ENCODE measurements at regions not wholly inside any gene's neighbourhood (a gene's known extent, or its start where the extent isn't known, plus 50 kb on each side); places are given as distances from the start of the nearest gene placed in this dataset.

- DNase-seq, result no peak
These were observed 858.3 kb upstream of the TMPRSS15 start for GRCh38 chr21:19261731-19262376.

DNA sequence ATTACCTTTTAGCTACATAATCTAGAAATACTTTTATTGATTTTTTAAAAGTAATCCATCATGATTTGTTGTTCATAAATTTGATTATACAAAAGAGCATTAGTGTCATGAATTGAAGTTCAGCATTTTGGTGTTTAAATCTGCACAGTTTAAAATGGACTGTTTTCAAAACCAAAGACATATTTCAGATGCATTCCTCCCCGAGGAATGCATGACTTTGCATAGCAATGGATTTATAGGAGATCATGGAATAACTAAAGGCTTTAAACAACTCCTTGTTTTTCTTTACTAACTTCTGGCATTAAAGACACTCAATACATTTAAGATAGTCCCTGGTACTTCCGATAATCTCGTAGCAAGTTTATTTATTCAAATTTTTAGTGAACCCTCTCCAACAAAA is 863.1 kb upstream of the TMPRSS15 start:
- no peak for DNase-seq

GRCh38 chr21:19268686-19269085 is 865.1 kb upstream of the TMPRSS15 start:
- DNase-seq, result no peak

- DNase-seq, result no peak
These were observed 871.5 kb upstream of the TMPRSS15 start for GRCh38 chr21:19275065-19275464.

DNA sequence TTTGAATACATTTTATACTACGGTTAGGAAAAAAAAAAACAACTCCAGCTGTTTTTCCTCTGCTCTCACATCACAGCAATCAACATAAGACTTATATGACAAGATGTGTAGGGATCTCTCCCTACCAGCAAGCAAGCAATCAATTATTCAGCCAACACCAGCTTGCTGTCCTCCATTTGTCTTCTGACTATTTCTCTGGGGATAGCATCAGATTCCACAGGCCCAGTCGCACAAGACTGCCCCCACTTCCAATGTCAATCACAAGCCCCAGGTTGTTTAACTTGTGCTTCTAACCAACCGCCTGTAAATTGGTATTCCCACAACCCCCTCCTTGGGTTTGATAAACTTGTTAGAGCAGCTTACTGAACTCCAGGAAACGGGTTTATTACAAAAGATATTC is 873.1 kb upstream of the TMPRSS15 start:
- DNase-seq, result no peak

DNA sequence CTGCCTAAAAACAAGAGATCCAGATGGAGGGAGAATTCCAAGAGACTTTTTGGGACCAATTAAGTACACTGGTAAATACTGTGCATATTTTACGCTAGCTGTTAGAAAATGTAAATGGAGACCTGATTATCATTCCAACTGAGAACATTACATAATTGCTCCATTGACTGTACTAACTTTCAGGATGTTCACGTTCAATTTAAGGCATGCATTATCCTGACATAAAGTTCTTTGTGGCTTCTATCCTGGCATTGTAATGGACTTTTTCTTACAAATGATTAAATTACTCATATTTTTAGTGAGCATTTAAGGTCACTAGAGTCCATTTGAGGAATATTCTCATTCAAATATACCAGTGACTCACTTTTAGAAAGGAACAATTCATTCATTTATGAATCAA is 883.3 kb upstream of the TMPRSS15 start:
- DNase-seq, result no peak

DNA sequence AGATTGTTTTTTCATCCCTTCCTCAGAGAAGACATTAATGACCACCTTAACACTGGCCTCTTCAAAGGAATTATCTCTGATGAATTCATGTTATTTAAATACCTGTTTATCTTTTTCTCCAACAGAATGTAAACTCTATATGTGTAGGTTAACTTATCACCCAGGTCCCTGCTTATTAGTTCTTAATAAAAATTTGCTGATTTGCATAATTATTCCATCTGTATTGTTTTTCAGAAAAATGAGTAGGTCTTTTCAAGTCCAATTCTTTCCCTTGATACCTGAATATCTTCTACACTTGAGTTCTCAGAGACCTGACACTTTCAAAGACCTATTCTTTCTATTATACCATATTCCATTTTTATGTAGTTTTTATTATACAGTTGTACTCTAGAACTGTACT is 886.7 kb upstream of the TMPRSS15 start:
- no peak for DNase-seq

DNA sequence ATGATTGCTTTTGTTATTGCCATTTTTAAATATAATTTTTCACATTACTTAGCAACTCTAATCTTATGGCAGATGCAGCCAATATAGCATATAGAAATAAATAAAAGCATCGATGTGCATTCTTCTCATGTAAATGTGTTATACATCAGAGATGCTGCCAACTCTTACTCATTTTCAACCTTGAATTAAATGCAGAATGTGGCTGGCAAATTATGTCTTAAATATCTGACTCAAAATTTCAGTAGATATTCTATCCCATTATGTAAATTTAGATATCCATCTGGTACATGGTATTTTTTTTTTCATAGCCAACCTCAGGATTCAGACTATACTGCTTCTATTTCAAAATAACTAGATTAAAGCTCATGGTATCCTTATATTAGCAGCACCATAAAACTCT is 916.7 kb upstream of the TMPRSS15 start:
- no peak for DNase-seq

DNA sequence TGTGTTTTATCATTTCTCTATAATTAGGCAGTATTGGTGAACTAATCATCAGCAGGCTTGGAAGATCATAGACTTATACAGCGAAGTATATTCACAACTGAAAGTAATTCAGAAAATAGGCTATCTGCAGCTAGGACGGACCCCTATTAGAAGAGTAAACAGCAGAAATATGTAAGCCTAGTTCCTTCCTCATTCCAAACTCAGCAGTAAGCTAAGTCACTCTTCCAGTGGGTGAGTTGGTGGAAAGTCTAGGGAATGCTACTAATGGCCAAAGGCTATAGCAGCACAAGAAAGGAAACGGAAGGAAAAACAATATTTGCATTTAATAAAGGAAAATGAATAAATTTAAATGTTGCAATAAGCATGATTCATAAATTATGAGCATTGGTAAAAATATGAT is 918.1 kb upstream of the TMPRSS15 start:
- DNase-seq, result no peak

GRCh38 chr21:19322360-19322759 is 918.8 kb upstream of the TMPRSS15 start:
- DNase-seq, result no peak

DNA sequence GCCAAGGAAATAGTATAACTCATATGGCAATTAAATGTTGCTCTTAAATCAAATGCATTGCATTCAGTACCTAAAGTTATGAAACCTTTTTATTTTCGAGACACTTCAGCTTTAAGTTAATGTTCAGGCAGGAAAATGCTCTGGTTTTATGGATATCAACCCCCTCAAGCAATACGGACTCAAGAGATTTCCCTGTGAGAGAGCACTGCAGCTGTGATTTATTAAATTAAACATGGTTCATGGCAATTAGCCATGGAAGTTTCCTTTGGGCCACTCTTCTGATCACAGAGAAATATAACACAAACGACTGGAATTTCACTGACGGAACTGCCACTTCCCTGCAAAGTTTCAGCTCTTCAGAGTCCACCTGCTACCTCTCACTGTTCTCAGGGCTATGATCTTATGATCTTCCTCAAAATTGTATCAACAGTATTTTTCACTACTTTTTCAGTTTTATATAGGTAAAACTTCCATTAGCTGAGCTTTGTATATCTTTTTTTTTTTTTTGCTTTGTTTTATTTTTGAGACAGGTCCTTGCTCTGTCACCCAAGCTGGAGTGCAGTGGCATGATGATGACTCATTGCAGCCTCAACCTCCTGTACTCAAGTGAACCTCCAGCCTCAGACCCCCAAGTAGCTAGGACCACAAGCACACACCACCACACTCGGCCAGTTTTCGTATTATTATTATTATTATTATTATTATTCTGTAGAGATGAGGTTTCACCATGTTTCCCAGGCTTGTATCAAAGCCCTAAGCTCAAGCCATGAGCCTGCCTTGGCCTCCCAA is 923.1 kb upstream of the TMPRSS15 start:
- no peak for DNase-seq

DNA sequence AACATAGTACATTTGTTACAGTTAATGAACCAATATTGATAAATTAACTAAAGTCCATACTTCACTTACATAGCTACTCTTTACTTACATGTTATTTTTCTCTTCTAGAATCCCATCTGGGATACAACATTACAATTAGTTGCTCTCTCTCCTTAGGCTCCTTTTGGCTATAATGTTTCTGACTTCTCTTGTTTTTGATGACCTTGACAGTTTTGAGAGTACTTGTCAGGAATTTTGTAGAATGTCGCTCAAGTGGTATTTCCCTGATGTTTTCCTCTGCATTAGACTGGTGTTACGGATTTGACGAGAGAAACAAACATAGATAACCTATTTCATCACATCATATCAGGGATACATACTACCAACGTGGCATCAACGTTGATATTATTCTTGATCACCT is 925.4 kb upstream of the TMPRSS15 start:
- no peak for DNase-seq

DNA sequence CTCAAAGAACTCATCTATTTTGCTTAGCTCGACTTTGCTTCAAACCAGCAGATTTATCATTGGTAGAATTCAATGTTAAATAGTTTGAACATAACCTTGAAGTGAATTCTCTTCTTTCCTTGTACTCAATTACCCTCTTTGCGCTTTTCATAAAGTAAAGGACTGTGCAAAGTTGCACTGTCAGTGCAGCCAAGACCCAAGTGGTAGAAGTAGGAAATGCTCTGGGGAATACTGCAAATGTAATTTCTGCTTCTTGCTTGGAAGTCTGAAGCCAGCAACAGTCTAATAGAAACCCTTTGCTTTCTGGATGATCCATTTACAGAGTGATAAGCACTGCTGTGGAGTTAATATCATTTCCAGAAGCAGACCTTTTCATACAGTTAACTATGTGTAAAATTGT is 936.7 kb upstream of the TMPRSS15 start:
- no peak for DNase-seq

GRCh38 chr21:19340954-19341353 is 937.4 kb upstream of the TMPRSS15 start:
- no peak for DNase-seq

DNA sequence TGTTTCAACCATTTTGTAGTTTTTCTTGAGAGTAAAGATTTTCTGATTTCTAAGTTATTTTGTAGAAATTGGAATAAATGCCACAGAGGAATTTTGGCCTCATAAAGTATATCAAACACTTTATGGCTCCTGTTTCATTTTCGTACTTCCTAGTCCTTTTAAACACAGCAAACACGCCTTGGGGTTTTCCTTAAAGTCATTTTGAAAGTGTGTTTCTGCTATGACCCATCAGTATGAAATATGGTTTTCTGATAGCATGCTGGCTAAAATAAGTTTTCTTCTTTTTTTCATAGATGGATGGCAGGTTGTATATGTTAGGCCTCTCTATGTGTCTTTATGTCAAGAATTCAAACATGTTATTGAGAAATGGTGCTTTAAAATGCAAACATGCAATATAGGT is 940.1 kb upstream of the TMPRSS15 start:
- DNase-seq, result no peak

DNA sequence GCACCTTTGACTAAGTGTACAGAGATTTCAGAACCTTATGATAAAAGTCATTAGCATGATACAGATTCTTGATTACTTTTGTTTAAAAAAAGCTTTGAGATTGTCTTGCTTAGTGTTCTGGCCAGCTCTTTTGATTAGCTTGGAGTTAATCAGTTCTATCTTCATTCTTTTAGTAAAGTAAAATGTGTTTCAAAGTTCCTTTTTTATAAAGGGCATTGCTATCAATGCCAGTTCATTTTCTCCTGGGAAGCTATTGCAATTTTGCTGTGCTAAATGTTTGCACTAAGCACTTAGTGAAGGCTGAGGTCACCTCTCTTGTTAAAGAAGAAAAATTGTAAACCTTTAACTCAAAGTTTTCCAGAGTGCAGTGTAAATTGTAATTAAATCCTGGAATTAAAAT is 946.7 kb upstream of the TMPRSS15 start:
- DNase-seq, result no peak

DNA sequence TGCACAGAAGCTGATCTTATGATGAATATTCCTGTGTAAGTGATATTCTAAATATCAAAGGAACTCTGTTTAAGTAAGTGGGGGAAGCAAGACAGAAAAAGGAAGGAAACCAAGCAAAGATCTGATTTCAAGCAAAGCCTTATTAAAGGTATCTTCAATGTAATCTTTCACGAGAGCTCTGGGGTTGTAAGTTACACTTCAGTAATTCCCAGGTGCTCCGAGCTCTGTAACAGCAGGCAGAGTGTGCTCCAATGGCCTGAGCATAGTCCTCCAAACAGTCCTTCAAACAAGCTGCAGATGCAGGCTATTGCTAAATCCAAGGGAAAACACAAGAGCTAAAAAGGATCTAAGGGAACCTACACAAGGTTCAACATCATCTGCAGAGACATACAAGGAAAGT is 949.7 kb upstream of the TMPRSS15 start:
- no peak for DNase-seq

GRCh38 chr21:19368944-19369343 is 965.4 kb upstream of the TMPRSS15 start:
- no peak for DNase-seq

GRCh38 chr21:19392390-19392789 is 988.8 kb upstream of the TMPRSS15 start:
- no peak for DNase-seq

DNA sequence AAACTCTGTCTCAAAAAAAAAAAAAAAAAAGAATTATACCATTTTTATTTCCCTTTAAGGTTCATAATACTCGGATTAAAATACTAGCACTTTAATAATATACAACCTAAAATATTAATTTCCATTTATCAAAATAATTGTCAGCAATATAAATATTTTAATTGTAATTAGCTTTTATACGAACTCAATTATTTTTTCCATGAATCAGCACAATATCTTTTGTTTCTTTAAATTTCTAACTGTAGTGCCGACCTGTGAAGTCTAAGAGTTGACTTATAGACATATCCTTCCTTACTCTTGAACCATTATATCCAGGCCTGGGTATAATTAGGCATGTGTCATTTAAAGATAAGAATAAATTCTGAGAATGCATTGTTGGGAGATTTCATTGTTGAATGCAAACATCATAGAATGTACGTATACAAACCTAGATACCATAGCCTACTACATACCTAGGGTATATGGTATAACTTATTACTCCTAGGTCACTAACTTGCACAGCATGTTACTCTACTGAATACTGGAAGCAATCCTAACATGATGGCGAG is 996.7 kb upstream of the TMPRSS15 start:
- no peak for DNase-seq

GRCh38 chr21:19402870-19403269 is 999.3 kb upstream of the TMPRSS15 start:
- DNase-seq, result no peak

DNA sequence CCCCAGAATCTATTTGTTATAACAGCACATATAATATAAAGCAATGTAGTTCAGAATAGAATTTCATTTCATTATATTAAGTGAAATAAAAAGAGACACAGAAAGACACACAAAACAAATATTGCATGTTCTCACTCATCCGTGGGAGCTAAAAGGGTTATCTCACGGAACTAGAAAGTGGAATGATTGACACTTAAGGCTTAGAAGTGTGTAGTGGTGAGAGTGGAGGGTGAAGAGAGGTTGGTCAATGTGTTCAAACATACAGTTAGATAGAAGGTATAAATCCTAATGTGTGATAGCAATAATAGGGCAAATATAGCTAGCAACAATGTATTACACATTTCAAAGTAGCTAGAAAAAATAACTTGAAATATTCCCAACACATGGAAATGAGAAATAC is 1001.7 kb upstream of the TMPRSS15 start:
- DNase-seq, result no peak

DNA sequence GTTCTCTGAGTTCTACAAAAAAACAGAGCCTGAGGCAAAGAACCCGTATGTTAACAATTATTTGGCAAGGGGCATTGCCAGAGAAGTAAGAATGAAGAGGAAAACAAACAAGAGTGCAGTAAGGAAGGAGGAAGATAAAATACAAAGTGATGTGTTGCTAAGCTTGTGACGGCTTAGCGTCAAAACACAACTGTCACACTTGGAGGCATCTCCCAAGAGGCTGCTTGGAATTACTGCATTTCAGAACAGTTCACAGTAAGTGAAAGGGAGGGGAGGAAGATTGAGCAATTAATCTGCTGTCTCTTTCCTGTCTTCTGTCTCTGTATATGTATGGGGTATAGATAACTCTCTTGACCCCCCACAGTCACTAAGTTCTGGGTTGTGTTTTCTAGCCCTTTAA is 1017.0 kb upstream of the TMPRSS15 start:
- DNase-seq, result no peak

- no peak for DNase-seq
These were observed 1030.0 kb upstream of the TMPRSS15 start for GRCh38 chr21:19433623-19434022.
